Mesendoderm (in vitro differentiated cells): ENCODE measurements at regions not wholly inside any gene's neighbourhood (a gene's known extent, or its start where the extent isn't known, plus 50 kb on each side); places are given as distances from the start of the nearest gene placed in this dataset.
A peak's percentile ranks its signal among the peaks of the same experiment; 100 is the strongest.

Experiments used
- DNase-seq: peaks from one replicate; pipeline ENCODE4 v3.0.0; 2013
- H2AK5ac ChIP-seq: 2 replicates; pipeline ENCODE4 v1.6.1; 2013; ENCODE audit warnings: low read length, inconsistent platforms
- H2BK120ac ChIP-seq: 2 replicates; pipeline ENCODE4 v1.6.1; 2013; ENCODE audit warnings: low read depth, mild to moderate bottlenecking, low read length, moderate library complexity, mixed read lengths
- H2BK15ac ChIP-seq: replicated peaks from 2 replicates; pipeline ENCODE4 v1.6.1; 2013; ENCODE audit warnings: low read depth, mild to moderate bottlenecking, moderate library complexity
- H2BK5ac ChIP-seq: 2 replicates; pipeline ENCODE4 v1.6.1; 2013; ENCODE audit warnings: low read length, inconsistent platforms
- H3K18ac ChIP-seq: 2 replicates; pipeline ENCODE4 v1.6.1; 2013; ENCODE audit warnings: mild to moderate bottlenecking, low read length, mixed read lengths
- H3K23ac ChIP-seq: one replicate; pipeline ENCODE4 v1.6.1; 2013; ENCODE audit warnings: low read length
- H3K27ac ChIP-seq: 2 replicates; pipeline ENCODE4 v1.5.1; 2013; ENCODE audit warnings: low read depth, mild to moderate bottlenecking, inconsistent platforms, low read length, moderate library complexity
- H3K27me3 ChIP-seq: 2 replicates; pipeline ENCODE4 v1.6.1; 2013; ENCODE audit warnings: low read length, control low read depth, mild to moderate bottlenecking, inconsistent platforms; ENCODE audit not compliant: insufficient read depth, poor library complexity
- H3K36me3 ChIP-seq: 2 replicates; pipeline ENCODE4 v1.6.1; 2013; ENCODE audit warnings: low read length, inconsistent platforms; ENCODE audit not compliant: control insufficient read depth, insufficient read depth
- H3K4ac ChIP-seq: one replicate; pipeline ENCODE4 v1.6.1; 2013; ENCODE audit warnings: low read depth, mild to moderate bottlenecking, low read length, moderate library complexity
- H3K4me1 ChIP-seq: 2 replicates; pipeline ENCODE4 v1.6.1; 2013; ENCODE audit warnings: low read depth, low read length, inconsistent platforms; ENCODE audit not compliant: control insufficient read depth
- H3K4me2 ChIP-seq: 2 replicates; pipeline ENCODE4 v1.6.1; 2013; ENCODE audit warnings: low read length
- H3K4me3 ChIP-seq: 2 replicates; pipeline ENCODE4 v1.5.1; 2013; ENCODE audit warnings: mild to moderate bottlenecking, low read length
- H3K56ac ChIP-seq: one replicate; pipeline ENCODE4 v1.6.1; 2013; ENCODE audit warnings: low read length
- H3K79me1 ChIP-seq: 2 replicates; pipeline ENCODE4 v1.6.1; 2013; ENCODE audit warnings: low read length, inconsistent platforms
- H3K79me2 ChIP-seq: 2 replicates; pipeline ENCODE4 v1.6.1; 2013; ENCODE audit warnings: mild to moderate bottlenecking, low read length; ENCODE audit not compliant: control insufficient read depth, insufficient read depth
- H3K9ac ChIP-seq: 2 replicates; pipeline ENCODE4 v1.6.1; 2013; ENCODE audit warnings: low read length, inconsistent platforms
- H4K5ac ChIP-seq: one replicate; pipeline ENCODE4 v1.6.1; 2013; ENCODE audit warnings: low read length
- H4K8ac ChIP-seq: one replicate; pipeline ENCODE4 v1.6.1; 2013; ENCODE audit warnings: low read depth, mild to moderate bottlenecking, control low read depth, low read length, moderate library complexity
- WGBS: extraction: QIAGEN DNeasy Blood & Tissue Kit; methylation state at CpG from one replicate; pipeline ENCODE4 v1.1.7; 2013; ENCODE audit warnings: low lambda C conversion rate, missing lambda C conversion rate; ENCODE audit not compliant: insufficient coverage; ENCODE audit errors: extremely low coverage; 5-methylcytosine and 5-hydroxymethylcytosine counted together

DNA sequence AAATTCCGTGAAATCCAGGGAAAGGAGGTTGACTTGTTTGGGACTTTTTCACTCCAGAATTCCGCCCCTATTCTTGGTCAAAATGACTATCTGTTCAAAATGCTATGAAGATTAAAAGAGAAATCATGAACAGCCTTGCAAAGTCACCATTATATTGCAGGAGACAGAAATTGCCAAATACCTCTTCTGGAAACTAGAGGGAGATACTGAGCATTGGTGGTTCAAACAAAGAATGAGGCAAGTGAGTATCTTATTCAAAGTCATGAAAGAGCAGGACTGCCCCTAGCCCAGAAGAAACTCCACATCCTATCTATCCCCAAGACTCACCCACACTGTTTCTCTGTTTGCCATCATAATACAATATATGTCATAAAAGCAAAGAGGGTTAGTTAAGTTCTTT is 862.3 kb upstream of the POU3F3 start:
- Histone ChIP-seq H3K4me2 (no peak overlapping the region), H3K4me3 (no peak overlapping the region), H3K23ac (no peak overlapping the region), H2AK5ac (no peak overlapping the region), H3K27ac (no peak overlapping the region), H3K79me1 (no peaks in the 10 kb centered on the region), H3K56ac (no peak overlapping the region), H3K4me1 (no peaks in the 10 kb centered on the region), H3K79me2 (no peaks in the 10 kb centered on the region), H3K36me3 (no peaks in the 10 kb centered on the region), H4K8ac (no peak overlapping the region), H3K18ac (no peak overlapping the region), H3K9ac (no peak overlapping the region), H3K27me3 (no peaks in the 10 kb centered on the region), H2BK5ac (no peak overlapping the region), H2BK15ac (no peak overlapping the region), H2BK120ac (no peak overlapping the region), H3K4ac (no peak overlapping the region), H4K5ac (no peak overlapping the region)
- no CpG with 5 or more reads among the region's 2 CpGs for WGBS
- DNase-seq = peak; percentile 57

DNA sequence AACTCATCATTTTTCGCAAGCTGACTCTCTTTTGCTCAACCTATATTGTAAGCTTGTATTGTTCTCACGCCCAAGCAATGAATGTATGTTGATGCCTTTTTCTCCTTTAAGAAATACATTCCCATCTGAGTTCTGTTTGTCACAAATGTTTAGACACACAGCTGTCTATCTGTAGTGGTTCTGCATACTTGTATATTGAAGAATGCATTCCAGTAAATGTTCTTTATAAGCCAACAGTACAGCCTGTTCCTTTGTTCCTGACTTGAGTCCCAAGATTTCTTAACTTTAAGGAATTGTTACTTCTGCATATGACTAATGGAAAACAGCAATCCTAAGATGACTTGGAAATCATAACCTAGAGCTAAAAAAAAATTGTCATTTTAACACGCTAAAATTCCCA is 849.1 kb upstream of the POU3F3 start:
- no peaks in the 10 kb centered on the region for H3K79me2 ChIP-seq
- DNase-seq = no peak
- no peak overlapping the region for H2BK5ac ChIP-seq
- H3K9ac ChIP-seq = no peak overlapping the region
- H3K23ac ChIP-seq = no peak overlapping the region
- H3K4me1 ChIP-seq = no peaks in the 10 kb centered on the region
- no peaks in the 10 kb centered on the region for H3K27me3 ChIP-seq
- no peak overlapping the region for H3K27ac ChIP-seq
- no peak overlapping the region for H3K18ac ChIP-seq
- no peak overlapping the region for H2BK15ac ChIP-seq
- H3K4me3 ChIP-seq = no peak overlapping the region
- no peak overlapping the region for H2BK120ac ChIP-seq
- no peak overlapping the region for H4K8ac ChIP-seq
- H3K4ac ChIP-seq = no peak overlapping the region
- no peak overlapping the region for H2AK5ac ChIP-seq
- WGBS = no CpG with 5 or more reads among the region's 3 CpGs
- no peak overlapping the region for H4K5ac ChIP-seq
- H3K56ac ChIP-seq = no peak overlapping the region
- no peak overlapping the region for H3K4me2 ChIP-seq
- H3K36me3 ChIP-seq = no peaks in the 10 kb centered on the region
- H3K79me1 ChIP-seq = no peaks in the 10 kb centered on the region

DNA sequence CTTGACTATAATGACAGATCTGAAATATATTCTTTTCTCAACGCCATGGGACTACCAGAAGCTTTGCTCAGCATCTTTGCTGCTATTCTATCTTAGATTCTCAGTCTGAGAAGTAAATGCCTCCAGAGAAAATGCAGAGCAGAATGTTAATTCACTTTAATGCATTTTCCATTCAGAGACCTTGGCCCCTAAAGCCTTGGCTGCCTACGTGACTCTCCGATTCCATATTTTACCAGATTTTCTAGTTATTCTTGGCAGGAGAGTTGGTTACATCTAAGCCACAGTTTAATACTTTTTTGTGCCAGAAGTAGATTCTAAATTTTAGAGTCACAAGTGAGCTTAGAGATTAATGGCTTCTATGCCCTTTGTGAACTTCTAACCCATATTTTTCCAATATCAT is 837.1 kb upstream of the POU3F3 start:
- Histone ChIP-seq H2AK5ac (no peak overlapping the region), H4K8ac (no peak overlapping the region), H3K79me1 (no peaks in the 10 kb centered on the region), H3K27ac (no peak overlapping the region), H4K5ac (no peak overlapping the region), H3K4ac (no peak overlapping the region), H3K36me3 (no peaks in the 10 kb centered on the region), H3K18ac (no peak overlapping the region), H3K23ac (no peak overlapping the region), H3K4me2 (no peak overlapping the region), H2BK120ac (no peak overlapping the region), H3K4me1 (no peaks in the 10 kb centered on the region), H3K9ac (no peak overlapping the region), H3K79me2 (no peaks in the 10 kb centered on the region), H3K4me3 (no peak overlapping the region), H3K56ac (no peak overlapping the region), H2BK15ac (no peak overlapping the region), H2BK5ac (no peak overlapping the region), H3K27me3 (no peaks in the 10 kb centered on the region)
- no peak for DNase-seq
- WGBS = no CpG with 5 or more reads among the region's 3 CpGs

DNA sequence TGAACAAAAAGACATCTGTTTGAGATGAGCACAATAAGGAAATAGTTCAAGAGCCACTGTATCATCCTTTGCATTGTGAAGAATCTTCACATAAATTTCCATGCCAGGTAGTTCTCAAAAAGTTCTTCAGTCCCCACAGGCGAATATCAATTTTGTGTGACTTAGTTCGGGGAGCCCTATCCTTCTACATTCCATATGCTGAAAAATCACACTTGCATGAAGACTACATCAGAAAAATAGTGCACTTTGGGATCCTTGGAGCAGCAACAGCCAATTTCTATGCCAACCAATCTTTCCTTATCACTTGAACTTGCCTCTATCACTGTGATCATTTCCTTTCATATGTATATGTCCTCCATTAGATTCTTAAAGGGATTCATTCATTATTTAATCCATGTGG is 830.6 kb upstream of the POU3F3 start:
- H2AK5ac ChIP-seq = no peak overlapping the region
- no peak for DNase-seq
- no peak overlapping the region for H3K4me2 ChIP-seq
- H3K9ac ChIP-seq = no peak overlapping the region
- no peaks in the 10 kb centered on the region for H3K4me1 ChIP-seq
- whole genome bisulfite sequencing = no CpG with 5 or more reads among the region's 2 CpGs
- no peaks in the 10 kb centered on the region for H3K79me2 ChIP-seq
- no peak overlapping the region for H3K18ac ChIP-seq
- no peak overlapping the region for H3K4ac ChIP-seq
- no peak overlapping the region for H2BK5ac ChIP-seq
- no peak overlapping the region for H3K23ac ChIP-seq
- no peak overlapping the region for H2BK120ac ChIP-seq
- H3K27ac ChIP-seq = no peak overlapping the region
- H4K5ac ChIP-seq = no peak overlapping the region
- no peaks in the 10 kb centered on the region for H3K79me1 ChIP-seq
- no peaks in the 10 kb centered on the region for H3K27me3 ChIP-seq
- no peaks in the 10 kb centered on the region for H3K36me3 ChIP-seq
- H2BK15ac ChIP-seq = no peak overlapping the region
- no peak overlapping the region for H3K4me3 ChIP-seq
- H3K56ac ChIP-seq = no peak overlapping the region
- H4K8ac ChIP-seq = no peak overlapping the region

DNA sequence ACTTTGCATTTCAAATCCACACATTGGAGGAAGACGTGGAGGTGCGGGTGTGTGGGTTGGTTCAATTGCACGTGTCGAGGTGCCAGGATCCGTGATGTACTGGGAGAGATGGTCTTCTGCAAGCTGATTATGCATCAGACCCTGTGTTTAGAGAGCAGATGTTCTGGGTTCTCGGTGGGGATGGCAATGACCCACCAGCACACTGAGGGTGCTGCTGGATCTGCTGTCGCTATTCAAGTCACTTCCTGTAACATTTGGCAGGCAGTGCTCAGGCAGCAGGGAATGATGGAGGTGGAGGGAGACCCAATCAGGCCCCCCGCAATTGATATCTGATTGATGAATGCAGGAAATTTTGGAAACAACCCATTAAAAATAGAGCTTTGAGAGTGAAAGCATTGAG is 830.1 kb upstream of the POU3F3 start:
- no CpG with 5 or more reads among the region's 8 CpGs for WGBS
- no peaks in the 10 kb centered on the region for H3K79me2 ChIP-seq
- DNase-seq = peak; percentile 2
- H2BK5ac ChIP-seq = no peak overlapping the region
- H2BK120ac ChIP-seq = no peak overlapping the region
- H4K8ac ChIP-seq = no peak overlapping the region
- H3K4me3 ChIP-seq = no peak overlapping the region
- H3K27ac ChIP-seq = no peak overlapping the region
- H3K56ac ChIP-seq = no peak overlapping the region
- no peak overlapping the region for H3K23ac ChIP-seq
- no peak overlapping the region for H2BK15ac ChIP-seq
- no peak overlapping the region for H3K4me2 ChIP-seq
- no peak overlapping the region for H3K18ac ChIP-seq
- no peak overlapping the region for H3K9ac ChIP-seq
- no peaks in the 10 kb centered on the region for H3K4me1 ChIP-seq
- no peaks in the 10 kb centered on the region for H3K27me3 ChIP-seq
- H3K79me1 ChIP-seq = no peaks in the 10 kb centered on the region
- no peaks in the 10 kb centered on the region for H3K36me3 ChIP-seq
- no peak overlapping the region for H2AK5ac ChIP-seq
- no peak overlapping the region for H3K4ac ChIP-seq
- H4K5ac ChIP-seq = no peak overlapping the region

DNA sequence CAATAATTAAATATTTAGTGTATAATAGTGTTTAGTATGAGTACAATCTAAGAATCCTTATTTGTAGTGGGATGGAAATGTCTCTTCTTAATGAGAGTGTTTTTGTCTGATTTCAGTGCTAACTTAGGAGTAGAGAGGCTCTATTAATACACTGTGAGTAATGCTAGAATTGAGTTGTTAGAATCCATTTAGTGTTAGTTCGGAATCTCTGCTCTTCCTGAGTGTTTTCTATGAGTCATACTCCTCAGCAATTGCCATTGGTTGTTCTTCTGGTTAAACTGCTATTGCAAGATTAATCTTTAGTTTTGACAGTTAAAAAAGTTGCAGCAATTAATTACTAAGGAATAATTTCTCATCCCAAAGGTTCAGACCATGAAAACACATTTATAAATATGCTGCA is 828.6 kb upstream of the POU3F3 start:
- Histone ChIP-seq H4K8ac (no peak overlapping the region), H3K56ac (no peak overlapping the region), H2AK5ac (no peak overlapping the region), H3K18ac (no peak overlapping the region), H3K36me3 (no peaks in the 10 kb centered on the region), H2BK5ac (no peak overlapping the region), H2BK120ac (no peak overlapping the region), H3K4ac (no peak overlapping the region), H3K79me1 (no peaks in the 10 kb centered on the region), H3K27ac (no peak overlapping the region), H3K4me1 (no peaks in the 10 kb centered on the region), H3K9ac (no peak overlapping the region), H2BK15ac (no peak overlapping the region), H3K4me3 (no peak overlapping the region), H4K5ac (no peak overlapping the region), H3K23ac (no peak overlapping the region), H3K27me3 (no peaks in the 10 kb centered on the region), H3K79me2 (no peaks in the 10 kb centered on the region), H3K4me2 (no peak overlapping the region)
- DNase-seq = no peak
- no CpG with 5 or more reads among the region's 1 CpG for WGBS
